NCI-H2107 treated with DMSO at 0.1 percent for 48 hours (cell line): ENCODE measurements at regions not wholly inside any gene's neighbourhood (a gene's known extent, or its start where the extent isn't known, plus 50 kb on each side); places are given as distances from the start of the nearest gene placed in this dataset.
"Not testable (repeated sequence)": the region's sequence is repeated elsewhere in the genome, so short reads cannot be mapped to it uniquely, and the experiment has no call there.

Experiments used
- DNase-seq: peaks from one replicate; lab custom pipeline; 2025; ENCODE audit not compliant: unreplicated experiment; lab: John Stamatoyannopoulos, UW

- DNase-seq: no peak
These were observed 548.1 kb upstream of the HS3ST1 start for GRCh38 chr4:11976726-11977263.

- DNase-seq: no peak
These were observed 544.6 kb upstream of the HS3ST1 start for GRCh38 chr4:11973270-11973669.

GRCh38 chr4:11970754-11971153, 542.1 kb upstream of the HS3ST1 start:
- DNase-seq: no peak

GRCh38 chr4:11966782-11967181, 538.1 kb upstream of the HS3ST1 start:
- no peak for DNase-seq

- DNase-seq: no peak
These were observed 525.4 kb upstream of the HS3ST1 start for GRCh38 chr4:11954093-11954492.

- no peak for DNase-seq
These were observed 520.7 kb upstream of the HS3ST1 start for GRCh38 chr4:11949355-11949754.

- DNase-seq: not testable (repeated sequence)
These were observed 518.9 kb upstream of the HS3ST1 start for GRCh38 chr4:11947629-11948028.

- no peak for DNase-seq
These were observed 509.2 kb upstream of the HS3ST1 start for GRCh38 chr4:11937941-11938340.

- DNase-seq: no peak
These were observed 502.6 kb upstream of the HS3ST1 start for GRCh38 chr4:11931266-11931820.

- DNase-seq: no peak
These were observed 500.4 kb upstream of the HS3ST1 start for GRCh38 chr4:11929080-11929479.

- DNase-seq: no peak
These were observed 490.6 kb upstream of the HS3ST1 start for GRCh38 chr4:11919316-11919715.

GRCh38 chr4:11914406-11914805, 485.7 kb upstream of the HS3ST1 start:
- DNase-seq: no peak

- DNase-seq: no peak
These were observed 484.2 kb upstream of the HS3ST1 start for GRCh38 chr4:11912886-11913285.

- no peak for DNase-seq
These were observed 482.1 kb upstream of the HS3ST1 start for GRCh38 chr4:11910812-11911211.

- no peak for DNase-seq
These were observed 480.0 kb upstream of the HS3ST1 start for GRCh38 chr4:11908712-11909111.

GRCh38 chr4:11908205-11908604, 479.5 kb upstream of the HS3ST1 start:
- no peak for DNase-seq

GRCh38 chr4:11904846-11905739, 476.4 kb upstream of the HS3ST1 start:
- no peak for DNase-seq

- no peak for DNase-seq
These were observed 475.4 kb upstream of the HS3ST1 start for GRCh38 chr4:11904117-11904535.

GRCh38 chr4:11901089-11901488, 472.4 kb upstream of the HS3ST1 start:
- DNase-seq: no peak

- DNase-seq: no peak
These were observed 471.7 kb upstream of the HS3ST1 start for GRCh38 chr4:11900359-11900758.

- DNase-seq: no peak
These were observed 470.1 kb upstream of the HS3ST1 start for GRCh38 chr4:11898796-11899195.

GRCh38 chr4:11895766-11896165, 467.1 kb upstream of the HS3ST1 start:
- DNase-seq: no peak
